ENCODE measurements at regions not wholly inside any gene's neighbourhood (a gene's known extent, or its start where the extent isn't known, plus 50 kb on each side); places are given as distances from the start of the nearest gene placed in this dataset.

DNA sequence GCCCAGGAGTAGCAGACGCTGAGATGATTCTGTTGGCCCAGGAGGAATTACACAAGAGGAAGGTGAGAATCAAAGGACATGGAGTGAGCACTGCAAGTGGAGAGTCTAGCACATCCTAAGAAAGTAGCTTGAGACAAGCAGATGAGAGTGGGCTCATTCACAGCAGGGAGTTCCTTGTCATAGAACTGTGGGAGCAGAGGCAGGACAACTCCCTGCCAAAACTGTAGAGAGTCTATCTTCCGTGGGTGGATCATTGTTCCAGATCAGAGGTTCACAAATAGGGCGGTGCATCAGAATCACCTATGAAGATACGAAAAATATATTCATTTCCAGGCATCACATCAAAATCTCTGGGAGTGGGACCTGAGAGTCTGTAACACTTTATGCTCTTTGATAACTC is 288.9 kb upstream of the C16orf82 start:
- no peak for DNase-seq (ENCODE audit: low read depth)
- TF ChIP-seq, protein P1, sequence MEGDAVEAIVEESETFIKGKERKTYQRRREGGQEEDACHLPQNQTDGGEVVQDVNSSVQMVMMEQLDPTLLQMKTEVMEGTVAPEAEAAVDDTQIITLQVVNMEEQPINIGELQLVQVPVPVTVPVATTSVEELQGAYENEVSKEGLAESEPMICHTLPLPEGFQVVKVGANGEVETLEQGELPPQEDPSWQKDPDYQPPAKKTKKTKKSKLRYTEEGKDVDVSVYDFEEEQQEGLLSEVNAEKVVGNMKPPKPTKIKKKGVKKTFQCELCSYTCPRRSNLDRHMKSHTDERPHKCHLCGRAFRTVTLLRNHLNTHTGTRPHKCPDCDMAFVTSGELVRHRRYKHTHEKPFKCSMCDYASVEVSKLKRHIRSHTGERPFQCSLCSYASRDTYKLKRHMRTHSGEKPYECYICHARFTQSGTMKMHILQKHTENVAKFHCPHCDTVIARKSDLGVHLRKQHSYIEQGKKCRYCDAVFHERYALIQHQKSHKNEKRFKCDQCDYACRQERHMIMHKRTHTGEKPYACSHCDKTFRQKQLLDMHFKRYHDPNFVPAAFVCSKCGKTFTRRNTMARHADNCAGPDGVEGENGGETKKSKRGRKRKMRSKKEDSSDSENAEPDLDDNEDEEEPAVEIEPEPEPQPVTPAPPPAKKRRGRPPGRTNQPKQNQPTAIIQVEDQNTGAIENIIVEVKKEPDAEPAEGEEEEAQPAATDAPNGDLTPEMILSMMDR (IDR thresholded peaks at IDR 0.05; ENCODE audit: control insufficient read depth, extremely low read depth, insufficient read depth): no peak
- H3K4me3 ChIP-seq (ENCODE audit: low read depth, low read length): no peak overlapping the region

DNA sequence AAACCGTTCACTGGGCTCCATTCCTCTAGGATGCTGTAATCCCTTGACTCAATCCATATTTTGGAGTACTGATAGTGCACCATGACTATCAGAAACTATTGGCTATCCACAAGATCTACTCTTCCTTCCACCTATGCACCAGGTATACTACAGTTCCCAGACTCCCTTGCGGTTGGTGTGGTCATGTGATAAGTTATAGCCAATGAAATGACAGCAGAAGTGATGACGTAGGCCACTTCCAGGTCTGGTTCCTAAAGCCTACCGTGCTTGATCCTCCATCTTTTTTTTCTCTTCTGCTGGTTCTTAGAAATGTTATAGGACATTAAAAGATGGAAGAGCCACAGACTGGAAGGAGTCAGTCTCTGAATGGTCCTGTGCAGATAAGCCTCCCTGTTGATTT is 278.8 kb upstream of the C16orf82 start:
- no peak overlapping the region for H3K4me3 ChIP-seq (ENCODE audit: low read depth, low read length)

DNA sequence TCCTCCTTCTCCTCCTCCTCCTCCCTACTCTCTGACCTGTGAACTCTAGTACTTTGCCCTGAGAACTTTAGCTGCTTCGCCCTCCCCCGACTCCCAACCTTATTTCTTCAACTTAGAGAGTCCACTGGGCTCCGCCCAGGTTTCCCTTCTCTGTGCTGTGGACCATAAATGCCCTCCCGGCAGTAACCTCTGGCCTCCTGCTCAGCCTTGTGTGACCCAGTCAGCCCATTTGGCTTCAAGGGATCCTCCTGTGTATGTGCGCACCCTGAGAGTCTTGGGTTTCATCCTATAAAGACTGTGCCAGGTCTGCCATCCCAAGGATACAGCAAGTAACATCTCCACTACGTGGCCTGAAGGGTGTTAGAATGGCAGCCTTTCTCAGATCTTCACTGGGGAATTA is 275.6 kb upstream of the C16orf82 start:
- no peak overlapping the region for H3K4me3 ChIP-seq (ENCODE audit: low read depth, low read length)
- TF ChIP-seq, protein P1 (IDR thresholded peaks at IDR 0.05; ENCODE audit: control insufficient read depth, extremely low read depth, insufficient read depth): no peak
- DNase-seq (ENCODE audit: low read depth): no peak

More for the DNA sequence above, 278.8 kb upstream of the C16orf82 start:
- TF ChIP-seq, protein P1 (IDR thresholded peaks at IDR 0.05; ENCODE audit: control insufficient read depth, extremely low read depth, insufficient read depth): no peak
- no peak for DNase-seq (ENCODE audit: low read depth)

GRCh38 chr16:26795184-26795583 is 271.5 kb upstream of the C16orf82 start:
- no peak overlapping the region for H3K4me3 ChIP-seq (ENCODE audit: low read depth, low read length)
- TF ChIP-seq, protein P1 (IDR thresholded peaks at IDR 0.05; ENCODE audit: control insufficient read depth, extremely low read depth, insufficient read depth): no peak
- no peak for DNase-seq (ENCODE audit: low read depth)

GRCh38 chr16:26801628-26802027 is 265.1 kb upstream of the C16orf82 start:
- no peak for DNase-seq (ENCODE audit: low read depth)
- no peak overlapping the region for H3K4me3 ChIP-seq (ENCODE audit: low read depth, low read length)
- TF ChIP-seq, protein P1 (IDR thresholded peaks at IDR 0.05; ENCODE audit: control insufficient read depth, extremely low read depth, insufficient read depth): no peak

DNA sequence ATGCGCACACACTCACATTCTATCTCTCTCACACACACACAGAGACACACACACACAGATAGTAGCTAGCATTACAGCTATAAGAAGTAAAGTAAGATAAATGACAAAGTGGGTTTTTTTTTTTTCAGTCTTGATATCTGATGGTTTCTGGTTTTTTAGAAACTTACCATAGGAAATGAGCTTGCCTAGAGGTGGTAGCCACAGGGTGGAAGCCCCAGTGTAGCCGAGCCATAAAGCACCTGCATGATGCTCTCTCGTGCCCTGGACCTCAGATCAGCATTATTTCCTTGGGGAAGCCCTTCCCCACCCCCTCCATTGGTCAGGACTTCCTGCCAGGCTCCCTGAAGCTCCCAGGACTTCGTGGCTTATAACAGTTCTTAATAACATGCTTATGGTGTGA is 264.3 kb upstream of the C16orf82 start:
- TF ChIP-seq, protein P1 (IDR thresholded peaks at IDR 0.05; ENCODE audit: control insufficient read depth, extremely low read depth, insufficient read depth): no peak
- no peak overlapping the region for H3K4me3 ChIP-seq (ENCODE audit: low read depth, low read length)
- no peak for DNase-seq (ENCODE audit: low read depth)

- no peak for DNase-seq (ENCODE audit: low read depth)
- H3K4me3 ChIP-seq (ENCODE audit: low read depth, low read length): no peak overlapping the region
- TF ChIP-seq, protein P1 (IDR thresholded peaks at IDR 0.05; ENCODE audit: control insufficient read depth, extremely low read depth, insufficient read depth): no peak
Observed at GRCh38 chr16:26802965-26803364, 263.8 kb upstream of the C16orf82 start.
